HepG2 (cell line): ENCODE measurements at regions not wholly inside any gene's neighbourhood (a gene's known extent, or its start where the extent isn't known, plus 50 kb on each side); places are given as distances from the start of the nearest gene placed in this dataset.

Experiments
- ATAC-seq: fragments of 200-7000 bp; cut with Tn5 transposase; 3 replicates; pipeline ENCODE4 v1.9.1; 2020; ENCODE audit warnings: mild to moderate bottlenecking, moderate library complexity
- BruUV-seq: library from RNA; stranded (reverse); fragments of 400-500 nt; replicated peaks from 2 replicates; lab custom pipeline; 2021; lab: Mats Ljungman, UMichigan
- CTCF ChIA-PET: fragments of 300-600 bp; formaldehyde crosslinking; extraction: SDS; loops from one replicate; lab custom pipeline; 2021; ENCODE audit warnings: low total read pairs, inconsistent platforms, low intra/inter-chr PET ratio; lab: Yijun Ruan, JAX
- POLR2A ChIA-PET: fragments of 350-600 bp; sonication (Branson Sonifier 250); formaldehyde crosslinking; loops from one replicate; lab custom pipeline; 2020; ENCODE audit warnings: antibody characterized with exemption, inconsistent platforms; lab: Yijun Ruan, JAX
- DNase-seq: peaks from one replicate; pipeline ENCODE4 v3.0.0-alpha.2; 2015; ENCODE audit warnings: low spot score
- FAIRE-seq: peaks from 3 replicates; lab custom pipeline; 2011; peaks lifted over from hg19 to GRCh38; lab: Jason Lieb, UNC
- H2AFZ ChIP-seq: one replicate; pipeline ENCODE4 v1.6.1; 2011; ENCODE audit warnings: low read length, inconsistent platforms
- H3K27ac ChIP-seq: fragments of 300-600 bp; 3 replicates; pipeline ENCODE4 v1.8.0; 2011; ENCODE audit warnings: mixed run types, mild to moderate bottlenecking, mixed read lengths, low read length, inconsistent platforms; ENCODE audit not compliant: insufficient read depth; ENCODE audit errors: extremely low read length
- H3K27me3 ChIP-seq, 2 experiments: fragments of 200-600 bp in 1 of 2; 2 replicates in 1 of 2; 3 replicates in 1 of 2; pipeline versions ENCODE4 v1.6.0 to v1.8.0; 2011; ENCODE audit warnings: low read length in 2 of 2, mild to moderate bottlenecking in 2 of 2, moderate library complexity in 2 of 2, inconsistent platforms in 1 of 2; ENCODE audit not compliant: insufficient read depth in 2 of 2, control insufficient read depth in 1 of 2
- H3K36me3 ChIP-seq, 2 experiments: fragments of 200-600 bp in 1 of 2; replicated peaks in 1 of 2; 2 replicates in 1 of 2; 3 replicates in 1 of 2; pipeline versions ENCODE4 v1.5.1 to v1.8.0; 2011; ENCODE audit warnings: low read length in 2 of 2, inconsistent platforms in 1 of 2; ENCODE audit not compliant: insufficient read depth in 2 of 2, control insufficient read depth in 1 of 2
- H3K4me1 ChIP-seq: 2 replicates; pipeline ENCODE4 v1.5.1; 2012; ENCODE audit warnings: low read length, inconsistent platforms; ENCODE audit not compliant: insufficient read depth
- H3K4me2 ChIP-seq: 2 replicates; pipeline ENCODE4 v1.6.0; 2011; ENCODE audit warnings: low read depth, low read length, inconsistent platforms
- H3K4me3 ChIP-seq, 3 experiments: fragments of 200-600 bp in 1 of 3; sonication (generic), shearing (Covaris generic) in 1 of 3; replicated peaks in 1 of 3; 2 replicates each; pipeline ENCODE4 v1.5.1; 2011 to 2016; ENCODE audit warnings: low read length in 3 of 3, inconsistent platforms in 2 of 3, low read depth in 2 of 3, mild to moderate bottlenecking in 2 of 3, control low read depth in 1 of 3, mixed read lengths in 1 of 3; ENCODE audit not compliant: insufficient read depth in 1 of 3
- H3K79me2 ChIP-seq: one replicate; pipeline ENCODE4 v1.6.1; 2011; ENCODE audit warnings: low read length, inconsistent platforms; ENCODE audit not compliant: insufficient read depth
- H3K9ac ChIP-seq: 2 replicates; pipeline ENCODE4 v1.6.0; 2011; ENCODE audit warnings: mild to moderate bottlenecking, low read depth, low read length, inconsistent platforms; ENCODE audit not compliant: insufficient read depth
- H3K9me3 ChIP-seq: 2 replicates; pipeline ENCODE4 v1.5.1; 2012; ENCODE audit warnings: mild to moderate bottlenecking, low read length
- H4K20me1 ChIP-seq: 2 replicates; pipeline ENCODE4 v1.6.0; 2011; ENCODE audit warnings: inconsistent platforms, mild to moderate bottlenecking, low read length, moderate library complexity; ENCODE audit not compliant: insufficient read depth
- JUN ChIP-seq: sonication (generic); formaldehyde crosslinking; IDR thresholded peaks from 2 replicates; pipeline ENCODE4 v1.4.0; 2020; ENCODE audit warnings: mild to moderate bottlenecking, missing genetic modification reagents
- MEIS1 ChIP-seq: sonication (generic); formaldehyde crosslinking; IDR thresholded peaks from 2 replicates; pipeline ENCODE4 v1.9.0; 2021; ENCODE audit warnings: mild to moderate bottlenecking, missing genetic modification reagents, moderate library complexity, borderline replicate concordance
- POLR2G ChIP-seq: fragments of 200-400 bp; formaldehyde crosslinking; IDR thresholded peaks from 2 replicates; pipeline ENCODE4 v1.6.1; 2018; ENCODE audit warnings: mild to moderate bottlenecking, low read depth, low read length, moderate library complexity
- SNAPC2 ChIP-seq: sonication (generic); formaldehyde crosslinking; IDR thresholded peaks from 2 replicates; pipeline ENCODE4 v1.8.1; 2022; ENCODE audit warnings: mild to moderate bottlenecking, missing genetic modification reagents
- SP2 ChIP-seq: sonication (generic); formaldehyde crosslinking; IDR thresholded peaks from 2 replicates; pipeline ENCODE4 v1.5.1; 2020; ENCODE audit warnings: mild to moderate bottlenecking, missing genetic modification reagents
- WGBS: methylation state at CpG from one replicate; pipeline ENCODE4 v1.1.6; 2017; ENCODE audit warnings: low lambda C conversion rate; 5-methylcytosine and 5-hydroxymethylcytosine counted together
- in situ Hi-C: cut with HindIII; loops from 2 replicates; pipeline ENCODE4 v1.10.0; 2017; ENCODE audit warnings: low pct_unique_long_range_greater_than_20kb; ENCODE audit not compliant: extremely low pct_ligation_motif_present
- intact Hi-C: fragments of 100-400 bp; cut with micrococcal nuclease; formaldehyde crosslinking; loops from one replicate; pipeline ENCODE4 v1.10.0; 2022; ENCODE audit not compliant: unreplicated experiment
- TF ChIP-seq, protein P1 (sequence below): sonication (generic); formaldehyde crosslinking; IDR thresholded peaks from 2 replicates; pipeline ENCODE4 v1.4.0; 2020; ENCODE audit warnings: mild to moderate bottlenecking, low read depth, missing genetic modification reagents
- TF ChIP-seq, protein P2 (sequence below): sonication (generic); formaldehyde crosslinking; conservative IDR thresholded peaks from 2 replicates; pipeline ENCODE4 v1.5.0; 2020; ENCODE audit warnings: missing genetic modification reagents
- TF ChIP-seq, protein P3 (sequence below): sonication (generic); formaldehyde crosslinking; IDR thresholded peaks from 2 replicates; pipeline ENCODE4 v1.4.0; 2020; ENCODE audit warnings: missing genetic modification reagents

GRCh38 chr1:68826836-68827235 is 330.0 kb upstream of the DEPDC1 start:
- Histone ChIP-seq H3K9ac (no peak overlapping the region), H3K9me3 (peaks cover 92% of the 10 kb centered on the region), H3K27ac (no peak overlapping the region), H2AFZ (no peak overlapping the region), H3K79me2 (no peaks in the 10 kb centered on the region), H3K4me2 (no peak overlapping the region), H3K4me3 (no peak overlapping the region), H4K20me1 (no peaks in the 10 kb centered on the region), H3K36me3 (no peaks in the 10 kb centered on the region), H3K27me3 (no peaks in the 10 kb centered on the region; a peak in 1 of 5 replicates), H3K4me1 (no peaks in the 10 kb centered on the region)
- TF ChIP-seq, protein P1, sequence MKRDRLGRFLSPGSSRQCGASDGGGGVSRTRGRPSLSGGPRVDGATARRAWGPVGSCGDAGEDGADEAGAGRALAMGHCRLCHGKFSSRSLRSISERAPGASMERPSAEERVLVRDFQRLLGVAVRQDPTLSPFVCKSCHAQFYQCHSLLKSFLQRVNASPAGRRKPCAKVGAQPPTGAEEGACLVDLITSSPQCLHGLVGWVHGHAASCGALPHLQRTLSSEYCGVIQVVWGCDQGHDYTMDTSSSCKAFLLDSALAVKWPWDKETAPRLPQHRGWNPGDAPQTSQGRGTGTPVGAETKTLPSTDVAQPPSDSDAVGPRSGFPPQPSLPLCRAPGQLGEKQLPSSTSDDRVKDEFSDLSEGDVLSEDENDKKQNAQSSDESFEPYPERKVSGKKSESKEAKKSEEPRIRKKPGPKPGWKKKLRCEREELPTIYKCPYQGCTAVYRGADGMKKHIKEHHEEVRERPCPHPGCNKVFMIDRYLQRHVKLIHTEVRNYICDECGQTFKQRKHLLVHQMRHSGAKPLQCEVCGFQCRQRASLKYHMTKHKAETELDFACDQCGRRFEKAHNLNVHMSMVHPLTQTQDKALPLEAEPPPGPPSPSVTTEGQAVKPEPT (CRISPR knock-in tag), result no peak
- TF ChIP-seq, protein P2, sequence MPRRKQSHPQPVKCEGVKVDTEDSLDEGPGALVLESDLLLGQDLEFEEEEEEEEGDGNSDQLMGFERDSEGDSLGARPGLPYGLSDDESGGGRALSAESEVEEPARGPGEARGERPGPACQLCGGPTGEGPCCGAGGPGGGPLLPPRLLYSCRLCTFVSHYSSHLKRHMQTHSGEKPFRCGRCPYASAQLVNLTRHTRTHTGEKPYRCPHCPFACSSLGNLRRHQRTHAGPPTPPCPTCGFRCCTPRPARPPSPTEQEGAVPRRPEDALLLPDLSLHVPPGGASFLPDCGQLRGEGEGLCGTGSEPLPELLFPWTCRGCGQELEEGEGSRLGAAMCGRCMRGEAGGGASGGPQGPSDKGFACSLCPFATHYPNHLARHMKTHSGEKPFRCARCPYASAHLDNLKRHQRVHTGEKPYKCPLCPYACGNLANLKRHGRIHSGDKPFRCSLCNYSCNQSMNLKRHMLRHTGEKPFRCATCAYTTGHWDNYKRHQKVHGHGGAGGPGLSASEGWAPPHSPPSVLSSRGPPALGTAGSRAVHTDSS (CRISPR knock-in tag), result no peak
- TF ChIP-seq SP2 (CRISPR knock-in tag) (no peak), SNAPC2 (CRISPR knock-in tag) (no peak), MEIS1 (CRISPR knock-in tag) (no peak)
- ATAC-seq (no peak), FAIRE-seq (no peak), DNase-seq (no peak)
- in situ Hi-C loops, result no loop called here
- ChIA-PET CTCF (no interaction called here), POLR2A (no interaction called here)
- BruUV-seq, result no TSS peak
- intact Hi-C loops, result no loop called here

- no peak overlapping the region for H3K4me3 ChIP-seq
- no peak for DNase-seq
- TF ChIP-seq POLR2G (no peak), JUN (CRISPR knock-in tag) (no peak)
- TF ChIP-seq, protein P3, sequence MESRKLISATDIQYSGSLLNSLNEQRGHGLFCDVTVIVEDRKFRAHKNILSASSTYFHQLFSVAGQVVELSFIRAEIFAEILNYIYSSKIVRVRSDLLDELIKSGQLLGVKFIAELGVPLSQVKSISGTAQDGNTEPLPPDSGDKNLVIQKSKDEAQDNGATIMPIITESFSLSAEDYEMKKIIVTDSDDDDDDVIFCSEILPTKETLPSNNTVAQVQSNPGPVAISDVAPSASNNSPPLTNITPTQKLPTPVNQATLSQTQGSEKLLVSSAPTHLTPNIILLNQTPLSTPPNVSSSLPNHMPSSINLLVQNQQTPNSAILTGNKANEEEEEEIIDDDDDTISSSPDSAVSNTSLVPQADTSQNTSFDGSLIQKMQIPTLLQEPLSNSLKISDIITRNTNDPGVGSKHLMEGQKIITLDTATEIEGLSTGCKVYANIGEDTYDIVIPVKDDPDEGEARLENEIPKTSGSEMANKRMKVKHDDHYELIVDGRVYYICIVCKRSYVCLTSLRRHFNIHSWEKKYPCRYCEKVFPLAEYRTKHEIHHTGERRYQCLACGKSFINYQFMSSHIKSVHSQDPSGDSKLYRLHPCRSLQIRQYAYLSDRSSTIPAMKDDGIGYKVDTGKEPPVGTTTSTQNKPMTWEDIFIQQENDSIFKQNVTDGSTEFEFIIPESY (CRISPR knock-in tag), result no peak
- H3K9me3 ChIP-seq, result peaks cover 92% of the 10 kb centered on the region
- no peak overlapping the region for H3K4me2 ChIP-seq
- POLR2A ChIA-PET, result no interaction called here
- no peaks in the 10 kb centered on the region for H3K79me2 ChIP-seq
- WGBS, result 2% methylated on average over 2 of the region's 2 CpGs
- no peak for ATAC-seq
- intact Hi-C loops, result no loop called here
- no TSS peak for BruUV-seq
- no peaks in the 10 kb centered on the region for H4K20me1 ChIP-seq
- in situ Hi-C loops, result no loop called here
- no peaks in the 10 kb centered on the region for H3K36me3 ChIP-seq
- H3K27ac ChIP-seq, result no peak overlapping the region
- no peak overlapping the region for H2AFZ ChIP-seq
- FAIRE-seq, result no peak
- no peaks in the 10 kb centered on the region for H3K4me1 ChIP-seq
- H3K27me3 ChIP-seq, result no peaks in the 10 kb centered on the region; a peak in 1 of 5 replicates
- CTCF ChIA-PET, result no interaction called here
- no peak overlapping the region for H3K9ac ChIP-seq
These were observed 330.4 kb upstream of the DEPDC1 start for GRCh38 chr1:68827261-68827660.
